Neural cell (in vitro differentiated cells): ENCODE measurements at regions not wholly inside any gene's neighbourhood (a gene's known extent, or its start where the extent isn't known, plus 50 kb on each side); places are given as distances from the start of the nearest gene placed in this dataset.

ENCODE experiments used
- H2AFZ ChIP-seq: fragments of 200-600, 300-800 bp; sonication (generic), shearing (Covaris generic); 2 replicates; pipeline ENCODE4 v1.6.0; 2014; ENCODE audit warnings: low read depth, mild to moderate bottlenecking, antibody characterized with exemption, low read length, moderate library complexity
- H3F3A ChIP-seq: fragments of 200-600 bp; shearing (Covaris generic); 2 replicates; pipeline ENCODE4 v1.6.1; 2016; ENCODE audit warnings: mild to moderate bottlenecking, moderate library complexity, mixed read lengths, antibody characterized with exemption, low read length; ENCODE audit not compliant: insufficient read depth, poor library complexity, severe bottlenecking
- H3K27ac ChIP-seq: fragments of 200-600, 300-800 bp; sonication (generic), shearing (Covaris generic); 2 replicates; pipeline ENCODE4 v1.5.1; 2014; ENCODE audit warnings: mild to moderate bottlenecking, low read length, moderate library complexity
- H3K27me3 ChIP-seq: fragments of 300-800, 200-600 bp; sonication (generic), shearing (Covaris generic); 2 replicates; pipeline ENCODE4 v1.6.0; 2014; ENCODE audit warnings: mild to moderate bottlenecking, low read depth, low read length, moderate library complexity; ENCODE audit not compliant: insufficient read depth
- H3K36me3 ChIP-seq: fragments of 300-800, 200-600 bp; sonication (generic), shearing (Covaris generic); 2 replicates; pipeline ENCODE4 v1.5.1; 2014; ENCODE audit warnings: mild to moderate bottlenecking, antibody characterized with exemption, low read length, moderate library complexity; ENCODE audit not compliant: insufficient read depth
- H3K4me2 ChIP-seq: fragments of 300-800, 200-600 bp; sonication (generic), shearing (Covaris generic); 2 replicates; pipeline ENCODE4 v1.6.0; 2014; ENCODE audit warnings: mild to moderate bottlenecking, low read length
- H3K4me3 ChIP-seq: fragments of 300-800, 200-600 bp; sonication (generic), shearing (Covaris generic); 2 replicates; pipeline ENCODE4 v1.5.1; 2014; ENCODE audit warnings: mild to moderate bottlenecking, low read length, moderate library complexity
- H3K79me2 ChIP-seq: fragments of 200-600 bp; shearing (Covaris generic); replicated peaks from 2 replicates; pipeline ENCODE4 v1.6.0; 2014; ENCODE audit warnings: mild to moderate bottlenecking, low read length, moderate library complexity; ENCODE audit not compliant: insufficient read depth
- H3K9ac ChIP-seq: fragments of 300-800, 200-600 bp; sonication (generic), shearing (Covaris generic); 2 replicates; pipeline ENCODE4 v1.6.1; 2016; ENCODE audit warnings: mild to moderate bottlenecking, low read length, mixed read lengths
- H3K9me2 ChIP-seq: fragments of 200-600 bp; shearing (Covaris generic); 2 replicates; pipeline ENCODE4 v1.6.1; 2016; ENCODE audit warnings: mild to moderate bottlenecking, low read length, mixed read lengths; ENCODE audit not compliant: insufficient read depth
- H3K9me3 ChIP-seq: fragments of 200-600, 300-800 bp; sonication (generic), shearing (Covaris generic); 2 replicates; pipeline ENCODE4 v1.6.1; 2016; ENCODE audit warnings: mild to moderate bottlenecking, mixed run types, low read length, moderate library complexity, mixed read lengths
- H4K20me1 ChIP-seq: fragments of 200-600 bp; shearing (Covaris generic); 2 replicates; pipeline ENCODE4 v1.6.1; 2016; ENCODE audit warnings: mild to moderate bottlenecking, mixed run types; ENCODE audit not compliant: insufficient read depth
- EP300 ChIP-seq: fragments of 450-650 bp; conservative IDR thresholded peaks from 2 replicates; pipeline ENCODE4 v1.6.1; 2014; ENCODE audit warnings: antibody characterized with exemption, mild to moderate bottlenecking, moderate library complexity; ENCODE audit not compliant: poor library complexity, severe bottlenecking
- EZH2 ChIP-seq: fragments of 200-600, 300-800 bp; shearing (Covaris generic), sonication (generic); IDR thresholded peaks from 2 replicates; pipeline ENCODE4 v1.6.1; 2014; ENCODE audit warnings: antibody characterized with exemption, low read length, borderline replicate concordance, mild to moderate bottlenecking; ENCODE audit not compliant: insufficient read depth, poor library complexity, severe bottlenecking
- MXI1 ChIP-seq: fragments of 450-650 bp; conservative IDR thresholded peaks from 2 replicates; pipeline ENCODE4 v1.6.1; 2014; ENCODE audit warnings: antibody characterized with exemption, mild to moderate bottlenecking; ENCODE audit not compliant: poor library complexity, severe bottlenecking
- POLR2AphosphoS5 ChIP-seq: IDR thresholded peaks from 2 replicates; pipeline ENCODE4 v1.6.1; 2012
- RAD21 ChIP-seq: fragments of 450-650 bp; conservative IDR thresholded peaks from 2 replicates; pipeline ENCODE4 v1.6.1; 2014; ENCODE audit warnings: antibody characterized with exemption, mild to moderate bottlenecking, moderate library complexity
- SMC3 ChIP-seq: fragments of 450-650 bp; conservative IDR thresholded peaks from 2 replicates; pipeline ENCODE4 v1.6.1; 2014; ENCODE audit warnings: antibody characterized with exemption, mild to moderate bottlenecking, moderate library complexity; ENCODE audit not compliant: poor library complexity
- TAF1 ChIP-seq: IDR thresholded peaks from 2 replicates; pipeline ENCODE4 v1.6.1; 2012; ENCODE audit warnings: low read depth
- TF ChIP-seq, protein P1 (sequence below): fragments of 450-650 bp; IDR thresholded peaks from 2 replicates; pipeline ENCODE4 v1.5.1; 2014; ENCODE audit warnings: antibody characterized with exemption, mild to moderate bottlenecking, moderate library complexity; ENCODE audit not compliant: poor library complexity, severe bottlenecking
- TF ChIP-seq, protein P2 (sequence below): IDR thresholded peaks from 2 replicates; pipeline ENCODE4 v1.6.1; 2012; ENCODE audit warnings: borderline replicate concordance

DNA sequence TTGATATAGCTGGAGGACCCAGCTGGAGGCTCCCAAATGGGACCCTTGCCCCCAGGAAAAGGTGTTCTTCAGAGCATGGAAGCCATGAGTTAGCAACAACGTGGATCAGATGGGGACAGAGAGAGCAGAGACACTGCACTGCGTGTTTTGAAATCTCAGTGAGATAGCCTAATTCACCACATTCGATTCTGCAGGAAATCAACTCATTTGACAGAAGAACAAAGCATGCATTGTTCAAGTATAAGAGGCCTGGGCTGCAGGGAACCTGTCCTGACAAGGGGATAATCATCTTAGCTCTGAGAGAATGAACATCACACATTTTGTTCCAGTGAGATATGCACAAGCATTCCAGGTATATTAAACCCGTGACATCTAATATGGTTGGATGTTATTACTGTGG lies 450.2 kb downstream of the CDH26 start:
- H3K4me2 ChIP-seq = no peak overlapping the region
- H4K20me1 ChIP-seq = no peaks in the 10 kb centered on the region
- no peaks in the 10 kb centered on the region for H3K9me3 ChIP-seq
- TF ChIP-seq POLR2AphosphoS5 = peak; percentile 46
- peak; percentile 21 for TF ChIP-seq MXI1
- TF ChIP-seq, protein P1, sequence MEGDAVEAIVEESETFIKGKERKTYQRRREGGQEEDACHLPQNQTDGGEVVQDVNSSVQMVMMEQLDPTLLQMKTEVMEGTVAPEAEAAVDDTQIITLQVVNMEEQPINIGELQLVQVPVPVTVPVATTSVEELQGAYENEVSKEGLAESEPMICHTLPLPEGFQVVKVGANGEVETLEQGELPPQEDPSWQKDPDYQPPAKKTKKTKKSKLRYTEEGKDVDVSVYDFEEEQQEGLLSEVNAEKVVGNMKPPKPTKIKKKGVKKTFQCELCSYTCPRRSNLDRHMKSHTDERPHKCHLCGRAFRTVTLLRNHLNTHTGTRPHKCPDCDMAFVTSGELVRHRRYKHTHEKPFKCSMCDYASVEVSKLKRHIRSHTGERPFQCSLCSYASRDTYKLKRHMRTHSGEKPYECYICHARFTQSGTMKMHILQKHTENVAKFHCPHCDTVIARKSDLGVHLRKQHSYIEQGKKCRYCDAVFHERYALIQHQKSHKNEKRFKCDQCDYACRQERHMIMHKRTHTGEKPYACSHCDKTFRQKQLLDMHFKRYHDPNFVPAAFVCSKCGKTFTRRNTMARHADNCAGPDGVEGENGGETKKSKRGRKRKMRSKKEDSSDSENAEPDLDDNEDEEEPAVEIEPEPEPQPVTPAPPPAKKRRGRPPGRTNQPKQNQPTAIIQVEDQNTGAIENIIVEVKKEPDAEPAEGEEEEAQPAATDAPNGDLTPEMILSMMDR = no peak
- no peak for TF ChIP-seq EZH2
- TF ChIP-seq, protein P2, sequence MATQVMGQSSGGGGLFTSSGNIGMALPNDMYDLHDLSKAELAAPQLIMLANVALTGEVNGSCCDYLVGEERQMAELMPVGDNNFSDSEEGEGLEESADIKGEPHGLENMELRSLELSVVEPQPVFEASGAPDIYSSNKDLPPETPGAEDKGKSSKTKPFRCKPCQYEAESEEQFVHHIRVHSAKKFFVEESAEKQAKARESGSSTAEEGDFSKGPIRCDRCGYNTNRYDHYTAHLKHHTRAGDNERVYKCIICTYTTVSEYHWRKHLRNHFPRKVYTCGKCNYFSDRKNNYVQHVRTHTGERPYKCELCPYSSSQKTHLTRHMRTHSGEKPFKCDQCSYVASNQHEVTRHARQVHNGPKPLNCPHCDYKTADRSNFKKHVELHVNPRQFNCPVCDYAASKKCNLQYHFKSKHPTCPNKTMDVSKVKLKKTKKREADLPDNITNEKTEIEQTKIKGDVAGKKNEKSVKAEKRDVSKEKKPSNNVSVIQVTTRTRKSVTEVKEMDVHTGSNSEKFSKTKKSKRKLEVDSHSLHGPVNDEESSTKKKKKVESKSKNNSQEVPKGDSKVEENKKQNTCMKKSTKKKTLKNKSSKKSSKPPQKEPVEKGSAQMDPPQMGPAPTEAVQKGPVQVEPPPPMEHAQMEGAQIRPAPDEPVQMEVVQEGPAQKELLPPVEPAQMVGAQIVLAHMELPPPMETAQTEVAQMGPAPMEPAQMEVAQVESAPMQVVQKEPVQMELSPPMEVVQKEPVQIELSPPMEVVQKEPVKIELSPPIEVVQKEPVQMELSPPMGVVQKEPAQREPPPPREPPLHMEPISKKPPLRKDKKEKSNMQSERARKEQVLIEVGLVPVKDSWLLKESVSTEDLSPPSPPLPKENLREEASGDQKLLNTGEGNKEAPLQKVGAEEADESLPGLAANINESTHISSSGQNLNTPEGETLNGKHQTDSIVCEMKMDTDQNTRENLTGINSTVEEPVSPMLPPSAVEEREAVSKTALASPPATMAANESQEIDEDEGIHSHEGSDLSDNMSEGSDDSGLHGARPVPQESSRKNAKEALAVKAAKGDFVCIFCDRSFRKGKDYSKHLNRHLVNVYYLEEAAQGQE = no peak
- TF ChIP-seq RAD21 = peak; percentile 28
- TF ChIP-seq SMC3 = no peak
- TF ChIP-seq EP300 = peak; percentile 68
- no peak for TF ChIP-seq TAF1
- peak overlapping the region; percentile 16 for H3K4me3 ChIP-seq
- peak overlapping the region; percentile 36 for H3K9ac ChIP-seq
- no peaks in the 10 kb centered on the region for H3F3A ChIP-seq
- H3K79me2 ChIP-seq = no peaks in the 10 kb centered on the region
- H2AFZ ChIP-seq = no peak overlapping the region
- H3K36me3 ChIP-seq = no peaks in the 10 kb centered on the region
- H3K9me2 ChIP-seq = no peaks in the 10 kb centered on the region
- no peaks in the 10 kb centered on the region for H3K27me3 ChIP-seq
- peak overlapping the region; percentile 82 for H3K27ac ChIP-seq

GRCh38 chr20:60410618-60411264 lies 452.5 kb downstream of the CDH26 start:
- no peak overlapping the region for H3K27ac ChIP-seq
- H3K9ac ChIP-seq = no peak overlapping the region
- no peak overlapping the region for H3K4me3 ChIP-seq
- H2AFZ ChIP-seq = no peak overlapping the region
- no peaks in the 10 kb centered on the region for H3F3A ChIP-seq
- H4K20me1 ChIP-seq = no peaks in the 10 kb centered on the region
- H3K9me2 ChIP-seq = no peaks in the 10 kb centered on the region
- TF ChIP-seq SMC3 (no peak), POLR2AphosphoS5 (no peak), MXI1 (no peak), EP300 (no peak), EZH2 (no peak), RAD21 (no peak), TAF1 (no peak)
- TF ChIP-seq, protein P1 = no peak
- TF ChIP-seq, protein P2 = no peak
- no peaks in the 10 kb centered on the region for H3K79me2 ChIP-seq
- H3K27me3 ChIP-seq = no peaks in the 10 kb centered on the region
- H3K4me2 ChIP-seq = no peak overlapping the region
- H3K9me3 ChIP-seq = no peaks in the 10 kb centered on the region
- no peaks in the 10 kb centered on the region for H3K36me3 ChIP-seq
